IMR-90 (cell line): ENCODE measurements at regions not wholly inside any gene's neighbourhood (a gene's known extent, or its start where the extent isn't known, plus 50 kb on each side); places are given as distances from the start of the nearest gene placed in this dataset.
"Not testable (repeated sequence)": the region's sequence is repeated elsewhere in the genome, so short reads cannot be mapped to it uniquely, and the experiment has no call there.

Source experiments
- ATAC-seq: fragments of 200-7000 bp; cut with Tn5 transposase; 2 replicates; pipeline ENCODE4 v1.9.1; 2020; ENCODE audit warnings: low read depth, mild to moderate bottlenecking, moderate library complexity
- BruUV-seq: library from RNA; stranded (reverse); fragments of 400-500 nt; replicated peaks from 2 replicates; lab custom pipeline; 2021; lab: Mats Ljungman, UMichigan
- CTCF ChIA-PET: fragments of 300-600 bp; formaldehyde crosslinking; extraction: SDS; loops from one replicate; lab custom pipeline; 2021; ENCODE audit warnings: antibody characterized with exemption; lab: Yijun Ruan, JAX
- POLR2A ChIA-PET: fragments of 300-600 bp; sonication (Branson Sonifier 250); formaldehyde crosslinking; loops from one replicate; lab custom pipeline; 2022; ENCODE audit warnings: antibody characterized with exemption; ENCODE audit not compliant: unreplicated experiment; lab: Charles Lee
- DNase-seq: peaks from one replicate; pipeline ENCODE4 v3.0.0; 2013
- H2AFZ ChIP-seq: replicated peaks from 2 replicates; pipeline ENCODE3; 2013; ENCODE audit warnings: low read length, mild to moderate bottlenecking; ENCODE audit not compliant: poor library complexity
- H2AK5ac ChIP-seq: 2 replicates; pipeline ENCODE4 v1.6.1; 2013; ENCODE audit warnings: low read depth, low read length, inconsistent platforms
- H2AK9ac ChIP-seq: replicated peaks from 2 replicates; pipeline ENCODE3; 2013; ENCODE audit warnings: mild to moderate bottlenecking, low read depth, low read length, moderate library complexity; ENCODE audit not compliant: poor library complexity
- H2BK120ac ChIP-seq: 2 replicates; pipeline ENCODE4 v1.6.1; 2013; ENCODE audit warnings: low read depth, low read length, inconsistent platforms
- H2BK15ac ChIP-seq: 3 replicates; pipeline ENCODE4 v1.6.1; 2013; ENCODE audit warnings: low read depth, low read length, inconsistent platforms
- H2BK20ac ChIP-seq: 2 replicates; pipeline ENCODE4 v1.6.1; 2013; ENCODE audit warnings: low read depth, mild to moderate bottlenecking, inconsistent platforms, low read length, moderate library complexity
- H2BK5ac ChIP-seq: 2 replicates; pipeline ENCODE4 v1.6.1; 2013; ENCODE audit warnings: mild to moderate bottlenecking, low read depth, low read length, inconsistent platforms; ENCODE audit not compliant: poor library complexity, severe bottlenecking
- H3K14ac ChIP-seq: replicated peaks from 2 replicates; pipeline ENCODE4 v1.6.1; 2013; ENCODE audit warnings: low read depth, low read length, inconsistent platforms
- H3K18ac ChIP-seq: 2 replicates; pipeline ENCODE4 v1.6.1; 2013; ENCODE audit warnings: low read depth, low read length, control low read depth
- H3K23ac ChIP-seq: 2 replicates; pipeline ENCODE4 v1.6.1; 2013; ENCODE audit warnings: low read depth, low read length, inconsistent platforms
- H3K27ac ChIP-seq: 2 replicates; pipeline ENCODE4 v1.5.1; 2013; ENCODE audit warnings: mild to moderate bottlenecking, control low read depth, low read length; ENCODE audit not compliant: insufficient read depth
- H3K27me3 ChIP-seq: 2 replicates; pipeline ENCODE4 v1.6.1; 2013; ENCODE audit warnings: low read length; ENCODE audit not compliant: control insufficient read depth, insufficient read depth
- H3K36me3 ChIP-seq: 2 replicates; pipeline ENCODE4 v1.6.1; 2013; ENCODE audit warnings: low read length, mixed read lengths; ENCODE audit not compliant: control insufficient read depth, insufficient read depth
- H3K4ac ChIP-seq: 2 replicates; pipeline ENCODE4 v1.6.1; 2013; ENCODE audit warnings: low read depth, low read length, inconsistent platforms
- H3K4me1 ChIP-seq: 2 replicates; pipeline ENCODE4 v1.6.1; 2013; ENCODE audit warnings: low read length, mixed read lengths; ENCODE audit not compliant: control insufficient read depth, insufficient read depth
- H3K4me2 ChIP-seq: 2 replicates; pipeline ENCODE4 v1.6.1; 2013; ENCODE audit warnings: low read depth, mild to moderate bottlenecking, control low read depth, low read length, moderate library complexity
- H3K4me3 ChIP-seq: 2 replicates; pipeline ENCODE4 v1.5.1; 2013; ENCODE audit warnings: low read depth, mild to moderate bottlenecking, control low read depth, low read length, moderate library complexity; ENCODE audit not compliant: insufficient read depth
- H3K56ac ChIP-seq: 2 replicates; pipeline ENCODE4 v1.6.1; 2013; ENCODE audit warnings: low read length, inconsistent platforms; ENCODE audit not compliant: insufficient read depth; ENCODE audit errors: extremely low read depth
- H3K79me1 ChIP-seq, 2 experiments: 2 replicates each; pipeline ENCODE4 v1.6.1; 2013; ENCODE audit warnings: low read length in 2 of 2, inconsistent platforms in 1 of 2, low read depth in 1 of 2
- H3K9ac ChIP-seq: 2 replicates; pipeline ENCODE4 v1.6.1; 2013; ENCODE audit warnings: low read depth, low read length, control low read depth
- H3K9me1 ChIP-seq: 2 replicates; pipeline ENCODE4 v1.6.1; 2013; ENCODE audit warnings: low read length, inconsistent platforms; ENCODE audit not compliant: insufficient read depth
- H3K9me3 ChIP-seq: 2 replicates; pipeline ENCODE4 v1.6.1; 2013; ENCODE audit warnings: low read length; ENCODE audit not compliant: control insufficient read depth, insufficient read depth
- H4K20me1 ChIP-seq: 2 replicates; pipeline ENCODE4 v1.6.1; 2013; ENCODE audit warnings: low read length, inconsistent platforms; ENCODE audit not compliant: insufficient read depth
- H4K5ac ChIP-seq: 2 replicates; pipeline ENCODE4 v1.6.1; 2013; ENCODE audit warnings: mild to moderate bottlenecking, low read depth, low read length, control low read depth
- H4K8ac ChIP-seq, 2 experiments: 2 replicates each; pipeline ENCODE4 v1.6.1; 2013; ENCODE audit warnings: low read depth in 2 of 2, low read length in 2 of 2, control low read depth in 1 of 2, inconsistent platforms in 1 of 2
- H4K91ac ChIP-seq: 2 replicates; pipeline ENCODE4 v1.6.1; 2013; ENCODE audit warnings: low read depth, low read length, inconsistent platforms; ENCODE audit not compliant: insufficient read depth
- WGBS, 2 experiments: methylation state at CpG; one replicate each; pipeline versions ENCODE4 v1.1.5 to v1.1.7; 2013; ENCODE audit warnings: missing lambda C conversion rate in 2 of 2; ENCODE audit not compliant: insufficient read length in 1 of 2; ENCODE audit errors: extremely low coverage in 2 of 2; 5-methylcytosine and 5-hydroxymethylcytosine counted together
- dilution Hi-C: fragments of 300-500 bp; cut with HindIII; formaldehyde crosslinking; loops from one replicate; pipeline ENCODE4 v1.14.3; 2018; ENCODE audit warnings: low sequenced_read_pairs; ENCODE audit not compliant: unreplicated experiment
- in situ Hi-C: fragments of 300-500 bp; cut with MboI; formaldehyde crosslinking; loops from 3 replicates; pipeline ENCODE4 v1.14.3; 2019; ENCODE audit warnings: low sequenced_read_pairs, inconsistent platforms, mixed read lengths
- intact Hi-C: fragments of 100-400 bp; cut with micrococcal nuclease; formaldehyde crosslinking; loops from 2 replicates; pipeline ENCODE4 v1.10.0; 2022

DNA sequence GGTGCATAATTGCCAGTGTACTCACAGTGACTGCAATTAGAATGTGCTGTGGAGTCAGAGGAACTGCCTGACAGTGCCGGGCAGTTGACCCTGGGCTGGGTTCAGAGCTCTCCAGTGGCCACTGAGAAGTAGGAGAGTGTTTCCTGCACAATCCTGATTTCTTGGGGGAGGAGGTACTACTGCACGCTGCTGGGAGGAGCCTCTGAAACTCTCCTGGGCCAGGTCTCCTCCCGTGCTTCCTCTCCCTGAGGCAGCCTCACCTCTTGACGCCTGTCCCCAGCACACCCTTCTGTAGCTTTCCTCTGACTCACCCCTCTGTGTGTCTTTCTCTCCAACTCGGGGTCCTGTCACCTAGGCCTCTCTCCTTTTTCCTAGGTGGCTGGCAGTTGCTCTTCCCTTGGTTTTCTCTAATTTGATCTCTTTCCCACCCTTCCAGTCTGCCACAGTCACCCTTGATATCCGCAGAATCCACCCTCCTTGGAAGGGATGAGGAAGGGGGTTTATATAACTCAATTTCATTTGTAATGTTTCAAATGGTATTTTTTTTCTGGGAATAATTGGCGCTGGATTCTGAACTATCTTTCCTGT lies 264.7 kb upstream of the PLGLB2 start:
- Histone ChIP-seq H2BK5ac (peak overlapping the region; percentile 62), H3K4me1 (peaks cover 19% of the 10 kb centered on the region), H4K20me1 (peaks cover 67% of the 10 kb centered on the region), H3K9ac (peak overlapping the region; percentile 34; the same call in 1 of the 2 replicates), H3K27ac (peak overlapping the region; percentile 76; the same call in 1 of the 2 replicates)
- H2AK5ac ChIP-seq, dilution Hi-C loops, H3K4me3 ChIP-seq, H2BK120ac ChIP-seq, H3K4me2 ChIP-seq, DNase-seq, H3K14ac ChIP-seq, H3K23ac ChIP-seq, CTCF ChIA-PET, H2AFZ ChIP-seq, intact Hi-C loops, POLR2A ChIA-PET, H2BK15ac ChIP-seq, H3K4ac ChIP-seq, H3K18ac ChIP-seq, H4K91ac ChIP-seq, H4K5ac ChIP-seq, H3K36me3 ChIP-seq, H2BK20ac ChIP-seq, in situ Hi-C loops, H3K9me1 ChIP-seq, H3K27me3 ChIP-seq, H2AK9ac ChIP-seq, H3K9me3 ChIP-seq, BruUV-seq, H3K79me1 ChIP-seq, H3K56ac ChIP-seq, H4K8ac ChIP-seq: not testable (repeated sequence)
- ATAC-seq: peak; percentile 41
- WGBS, 2 experiments: no CpG with 5 or more reads among the region's 7 CpGs

DNA sequence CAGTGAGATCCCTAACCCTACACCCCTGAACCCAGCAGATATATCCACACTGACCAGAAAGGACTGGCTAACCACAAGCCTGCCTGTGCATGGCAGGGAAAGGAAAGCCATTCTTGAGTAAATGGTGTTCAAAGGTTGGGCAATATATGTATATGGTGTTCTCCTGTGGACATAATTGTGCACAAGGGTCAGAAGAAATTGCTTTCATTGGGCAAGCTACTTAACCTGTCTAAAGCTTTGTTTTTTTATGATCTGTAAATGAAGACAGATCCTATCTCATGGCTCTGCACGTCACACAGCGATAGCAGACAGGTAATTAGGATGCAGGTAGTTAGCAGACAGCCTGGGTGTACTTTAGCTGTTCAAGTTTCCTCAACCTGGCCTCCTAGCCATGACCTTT lies 263.5 kb upstream of the PLGLB2 start:
- H3K4ac ChIP-seq, CTCF ChIA-PET, H2AK5ac ChIP-seq, H2BK5ac ChIP-seq, H2AFZ ChIP-seq, intact Hi-C loops, H2AK9ac ChIP-seq, H3K4me2 ChIP-seq, H4K8ac ChIP-seq, H3K14ac ChIP-seq, in situ Hi-C loops, H3K56ac ChIP-seq, H2BK20ac ChIP-seq, H3K23ac ChIP-seq, BruUV-seq, H3K9me3 ChIP-seq, H3K4me3 ChIP-seq, H3K27ac ChIP-seq, H2BK15ac ChIP-seq, H3K36me3 ChIP-seq, POLR2A ChIA-PET, H3K79me1 ChIP-seq, H2BK120ac ChIP-seq, H4K5ac ChIP-seq, H3K9ac ChIP-seq, H4K91ac ChIP-seq, H3K9me1 ChIP-seq, H3K18ac ChIP-seq, dilution Hi-C loops, DNase-seq, ATAC-seq, H3K27me3 ChIP-seq: not testable (repeated sequence)
- Histone ChIP-seq H3K4me1 (peaks cover 16% of the 10 kb centered on the region), H4K20me1 (peaks cover 70% of the 10 kb centered on the region)
- WGBS, 2 experiments: no CpG with 5 or more reads among the region's 2 CpGs
